ENCODE measurements at regions not wholly inside any gene's neighbourhood (a gene's known extent, or its start where the extent isn't known, plus 50 kb on each side); places are given as distances from the start of the nearest gene placed in this dataset.

DNA sequence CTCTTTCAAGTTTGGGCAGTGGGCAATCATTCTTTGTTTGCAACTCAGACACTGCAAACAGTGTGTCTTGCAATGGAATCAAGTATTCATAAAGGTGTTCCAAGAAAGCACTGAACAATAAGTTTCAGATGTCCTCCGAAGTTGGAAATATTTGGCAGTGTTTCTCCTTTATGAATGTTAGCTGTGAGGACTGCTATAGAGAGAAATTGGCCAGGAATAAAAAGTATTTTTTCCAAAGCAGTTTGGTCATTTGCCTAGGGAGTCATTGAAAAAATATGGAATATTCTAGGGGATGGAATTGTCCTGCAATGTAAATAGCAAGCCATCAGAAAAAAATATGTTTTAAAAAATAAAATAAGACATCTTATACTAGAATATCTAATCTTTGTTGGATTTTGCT is 688.6 kb upstream of the SEMA6A start:
- H3K4me1 ChIP-seq (ENCODE audit: control insufficient read depth in 1 of 2, insufficient read depth in 2 of 2, low read length in 2 of 2): no peaks in the 10 kb centered on the region
- H3K9me3 ChIP-seq (ENCODE audit: control insufficient read depth in 1 of 2, low read length in 2 of 2): no peaks in the 10 kb centered on the region
- no peak overlapping the region for H3K27ac ChIP-seq (ENCODE audit: low read depth, low read length)
- no peaks in the 10 kb centered on the region for H3K27me3 ChIP-seq (ENCODE audit: control insufficient read depth in 1 of 2, insufficient read depth in 2 of 2, low read length in 2 of 2)
- no peak overlapping the region for H3K9ac ChIP-seq (ENCODE audit: low read depth in 1 of 2, low read length in 2 of 2)
- no peaks in the 10 kb centered on the region for H3K36me3 ChIP-seq (ENCODE audit: control insufficient read depth in 1 of 2, insufficient read depth in 2 of 2, low read length in 2 of 2)
- no peak overlapping the region for H3K4me3 ChIP-seq (ENCODE audit: low read depth in 1 of 2, low read length in 2 of 2)

- Histone ChIP-seq H3K9ac (ENCODE audit: low read depth in 1 of 2, low read length in 2 of 2) (no peak overlapping the region), H3K36me3 (ENCODE audit: control insufficient read depth in 1 of 2, insufficient read depth in 2 of 2, low read length in 2 of 2) (no peaks in the 10 kb centered on the region), H3K27ac (ENCODE audit: low read depth, low read length) (no peak overlapping the region), H3K4me3 (ENCODE audit: low read depth in 1 of 2, low read length in 2 of 2) (no peak overlapping the region), H3K27me3 (ENCODE audit: control insufficient read depth in 1 of 2, insufficient read depth in 2 of 2, low read length in 2 of 2) (no peaks in the 10 kb centered on the region), H3K4me1 (ENCODE audit: control insufficient read depth in 1 of 2, insufficient read depth in 2 of 2, low read length in 2 of 2) (no peaks in the 10 kb centered on the region), H3K9me3 (ENCODE audit: control insufficient read depth in 1 of 2, low read length in 2 of 2) (no peaks in the 10 kb centered on the region)
These were observed 688.0 kb upstream of the SEMA6A start for GRCh38 chr5:117262572-117263131.

GRCh38 chr5:117261948-117262571 is 687.4 kb upstream of the SEMA6A start:
- no peaks in the 10 kb centered on the region for H3K9me3 ChIP-seq (ENCODE audit: control insufficient read depth in 1 of 2, low read length in 2 of 2)
- H3K4me1 ChIP-seq (ENCODE audit: control insufficient read depth in 1 of 2, insufficient read depth in 2 of 2, low read length in 2 of 2): no peaks in the 10 kb centered on the region
- no peak overlapping the region for H3K4me3 ChIP-seq (ENCODE audit: low read depth in 1 of 2, low read length in 2 of 2)
- no peak overlapping the region for H3K27ac ChIP-seq (ENCODE audit: low read depth, low read length)
- no peaks in the 10 kb centered on the region for H3K36me3 ChIP-seq (ENCODE audit: control insufficient read depth in 1 of 2, insufficient read depth in 2 of 2, low read length in 2 of 2)
- H3K9ac ChIP-seq (ENCODE audit: low read depth in 1 of 2, low read length in 2 of 2): no peak overlapping the region
- no peaks in the 10 kb centered on the region for H3K27me3 ChIP-seq (ENCODE audit: control insufficient read depth in 1 of 2, insufficient read depth in 2 of 2, low read length in 2 of 2)

- no peak overlapping the region for H3K4me3 ChIP-seq (ENCODE audit: low read depth in 1 of 2, low read length in 2 of 2)
- no peak overlapping the region for H3K27ac ChIP-seq (ENCODE audit: low read depth, low read length)
- H3K4me1 ChIP-seq (ENCODE audit: control insufficient read depth in 1 of 2, insufficient read depth in 2 of 2, low read length in 2 of 2): no peaks in the 10 kb centered on the region
- no peaks in the 10 kb centered on the region for H3K27me3 ChIP-seq (ENCODE audit: control insufficient read depth in 1 of 2, insufficient read depth in 2 of 2, low read length in 2 of 2)
- no peaks in the 10 kb centered on the region for H3K9me3 ChIP-seq (ENCODE audit: control insufficient read depth in 1 of 2, low read length in 2 of 2)
- H3K9ac ChIP-seq (ENCODE audit: low read depth in 1 of 2, low read length in 2 of 2): no peak overlapping the region
- no peaks in the 10 kb centered on the region for H3K36me3 ChIP-seq (ENCODE audit: control insufficient read depth in 1 of 2, insufficient read depth in 2 of 2, low read length in 2 of 2)
These were observed 680.8 kb upstream of the SEMA6A start for GRCh38 chr5:117255211-117256027.

DNA sequence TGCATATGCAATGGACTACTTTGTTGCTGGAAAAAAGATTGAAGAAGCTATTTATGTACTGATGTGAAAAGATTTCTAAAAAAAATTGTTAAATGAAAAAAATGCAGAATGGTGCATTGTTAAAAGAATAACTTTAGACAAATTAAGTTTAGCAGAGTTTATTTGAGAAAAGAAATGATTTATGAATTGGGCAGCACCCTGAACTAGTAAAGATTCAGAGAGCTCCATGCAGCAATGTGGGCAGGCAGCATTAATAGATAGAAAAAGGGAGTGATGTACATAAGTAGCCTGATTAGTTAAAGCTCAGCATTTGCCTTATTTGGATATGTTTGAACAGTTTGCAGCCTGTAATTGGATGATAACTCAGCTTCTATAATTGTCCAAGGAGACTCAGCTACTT is 677.9 kb upstream of the SEMA6A start:
- no peaks in the 10 kb centered on the region for H3K36me3 ChIP-seq (ENCODE audit: control insufficient read depth in 1 of 2, insufficient read depth in 2 of 2, low read length in 2 of 2)
- no peak overlapping the region for H3K9ac ChIP-seq (ENCODE audit: low read depth in 1 of 2, low read length in 2 of 2)
- no peak overlapping the region for H3K27ac ChIP-seq (ENCODE audit: low read depth, low read length)
- H3K27me3 ChIP-seq (ENCODE audit: control insufficient read depth in 1 of 2, insufficient read depth in 2 of 2, low read length in 2 of 2): no peaks in the 10 kb centered on the region
- no peaks in the 10 kb centered on the region for H3K4me1 ChIP-seq (ENCODE audit: control insufficient read depth in 1 of 2, insufficient read depth in 2 of 2, low read length in 2 of 2)
- no peaks in the 10 kb centered on the region for H3K9me3 ChIP-seq (ENCODE audit: control insufficient read depth in 1 of 2, low read length in 2 of 2)
- no peak overlapping the region for H3K4me3 ChIP-seq (ENCODE audit: low read depth in 1 of 2, low read length in 2 of 2)

DNA sequence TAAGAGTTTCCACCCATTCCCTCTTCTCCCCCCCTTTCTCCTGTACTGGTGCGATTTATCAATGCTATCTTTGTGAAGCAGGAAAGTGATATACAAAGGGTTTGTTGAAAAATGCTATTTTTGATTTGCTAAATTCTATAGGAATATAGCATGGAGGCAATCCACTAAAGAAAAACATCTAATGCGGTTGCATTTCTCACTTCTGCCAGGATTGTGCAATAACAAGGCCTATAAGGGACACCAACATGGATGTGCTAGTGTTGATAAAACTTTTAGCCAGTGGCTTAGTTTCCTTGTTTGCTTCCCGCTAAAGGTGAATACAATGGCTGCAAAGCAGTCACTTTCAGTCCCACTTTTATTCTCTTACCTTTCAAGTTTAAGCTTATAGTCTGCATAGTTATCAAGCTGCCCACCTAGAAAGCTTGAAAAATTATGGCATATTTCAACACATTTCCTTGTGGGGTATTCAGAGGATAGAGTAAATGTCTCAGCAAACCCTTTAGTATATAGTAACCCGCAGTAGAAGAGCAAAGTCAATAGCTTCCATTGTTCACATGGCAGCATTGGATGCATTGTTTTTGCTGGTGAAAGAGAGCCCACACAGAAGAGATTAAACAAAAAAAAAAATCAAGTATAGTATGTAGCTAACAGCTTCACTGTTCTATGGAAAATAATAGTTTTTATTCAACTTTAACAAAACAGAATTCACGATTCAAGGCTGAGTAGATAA is 674.6 kb upstream of the SEMA6A start:
- Histone ChIP-seq H3K9ac (ENCODE audit: low read depth in 1 of 2, low read length in 2 of 2) (no peak overlapping the region), H3K36me3 (ENCODE audit: control insufficient read depth in 1 of 2, insufficient read depth in 2 of 2, low read length in 2 of 2) (no peaks in the 10 kb centered on the region), H3K4me3 (ENCODE audit: low read depth in 1 of 2, low read length in 2 of 2) (no peak overlapping the region), H3K27me3 (ENCODE audit: control insufficient read depth in 1 of 2, insufficient read depth in 2 of 2, low read length in 2 of 2) (no peaks in the 10 kb centered on the region), H3K4me1 (ENCODE audit: control insufficient read depth in 1 of 2, insufficient read depth in 2 of 2, low read length in 2 of 2) (no peaks in the 10 kb centered on the region), H3K27ac (ENCODE audit: low read depth, low read length) (no peak overlapping the region), H3K9me3 (ENCODE audit: control insufficient read depth in 1 of 2, low read length in 2 of 2) (no peaks in the 10 kb centered on the region)

DNA sequence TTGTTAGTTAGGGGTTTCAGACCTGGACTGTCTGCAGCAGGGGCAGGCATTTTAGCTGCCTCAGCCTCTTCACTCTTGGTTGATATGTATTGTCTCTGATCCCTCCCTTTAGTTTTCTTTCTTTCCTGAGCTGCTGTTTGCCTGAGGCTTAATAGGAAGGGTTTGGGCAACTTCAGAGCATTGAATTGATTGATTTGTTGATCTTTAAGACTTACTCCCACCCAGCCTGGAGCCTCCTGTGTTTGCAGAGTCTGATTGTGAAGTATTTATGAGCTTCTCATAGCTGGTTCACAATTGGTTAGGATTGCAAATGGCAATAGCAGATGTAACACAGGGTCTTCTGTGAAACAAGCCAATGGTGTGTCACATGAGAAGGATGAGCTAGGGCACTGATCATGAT is 671.8 kb upstream of the SEMA6A start:
- Histone ChIP-seq H3K4me3 (ENCODE audit: low read depth in 1 of 2, low read length in 2 of 2) (no peak overlapping the region), H3K36me3 (ENCODE audit: control insufficient read depth in 1 of 2, insufficient read depth in 2 of 2, low read length in 2 of 2) (no peaks in the 10 kb centered on the region), H3K9ac (ENCODE audit: low read depth in 1 of 2, low read length in 2 of 2) (no peak overlapping the region), H3K9me3 (ENCODE audit: control insufficient read depth in 1 of 2, low read length in 2 of 2) (peaks cover 0 to under 1% of the 10 kb centered on the region in 2 donors), H3K4me1 (ENCODE audit: control insufficient read depth in 1 of 2, insufficient read depth in 2 of 2, low read length in 2 of 2) (no peaks in the 10 kb centered on the region), H3K27ac (ENCODE audit: low read depth, low read length) (no peak overlapping the region), H3K27me3 (ENCODE audit: control insufficient read depth in 1 of 2, insufficient read depth in 2 of 2, low read length in 2 of 2) (no peaks in the 10 kb centered on the region)

- Histone ChIP-seq H3K4me3 (ENCODE audit: low read depth in 1 of 2, low read length in 2 of 2) (no peak overlapping the region), H3K27ac (ENCODE audit: low read depth, low read length) (no peak overlapping the region), H3K9me3 (ENCODE audit: control insufficient read depth in 1 of 2, low read length in 2 of 2) (peaks cover 0 to 2% of the 10 kb centered on the region in 2 donors), H3K9ac (ENCODE audit: low read depth in 1 of 2, low read length in 2 of 2) (no peak overlapping the region), H3K27me3 (ENCODE audit: control insufficient read depth in 1 of 2, insufficient read depth in 2 of 2, low read length in 2 of 2) (no peaks in the 10 kb centered on the region), H3K4me1 (ENCODE audit: control insufficient read depth in 1 of 2, insufficient read depth in 2 of 2, low read length in 2 of 2) (no peaks in the 10 kb centered on the region), H3K36me3 (ENCODE audit: control insufficient read depth in 1 of 2, insufficient read depth in 2 of 2, low read length in 2 of 2) (no peaks in the 10 kb centered on the region)
These were observed 670.5 kb upstream of the SEMA6A start for GRCh38 chr5:117245130-117245529.

GRCh38 chr5:117242028-117242427 is 667.4 kb upstream of the SEMA6A start:
- H3K4me1 ChIP-seq (ENCODE audit: control insufficient read depth in 1 of 2, insufficient read depth in 2 of 2, low read length in 2 of 2): no peaks in the 10 kb centered on the region
- H3K36me3 ChIP-seq (ENCODE audit: control insufficient read depth in 1 of 2, insufficient read depth in 2 of 2, low read length in 2 of 2): no peaks in the 10 kb centered on the region
- no peaks in the 10 kb centered on the region for H3K27me3 ChIP-seq (ENCODE audit: control insufficient read depth in 1 of 2, insufficient read depth in 2 of 2, low read length in 2 of 2)
- H3K9me3 ChIP-seq (ENCODE audit: control insufficient read depth in 1 of 2, low read length in 2 of 2): peaks cover 0 to 2% of the 10 kb centered on the region in 2 donors
- no peak overlapping the region for H3K4me3 ChIP-seq (ENCODE audit: low read depth in 1 of 2, low read length in 2 of 2)
- no peak overlapping the region for H3K9ac ChIP-seq (ENCODE audit: low read depth in 1 of 2, low read length in 2 of 2)
- no peak overlapping the region for H3K27ac ChIP-seq (ENCODE audit: low read depth, low read length)

DNA sequence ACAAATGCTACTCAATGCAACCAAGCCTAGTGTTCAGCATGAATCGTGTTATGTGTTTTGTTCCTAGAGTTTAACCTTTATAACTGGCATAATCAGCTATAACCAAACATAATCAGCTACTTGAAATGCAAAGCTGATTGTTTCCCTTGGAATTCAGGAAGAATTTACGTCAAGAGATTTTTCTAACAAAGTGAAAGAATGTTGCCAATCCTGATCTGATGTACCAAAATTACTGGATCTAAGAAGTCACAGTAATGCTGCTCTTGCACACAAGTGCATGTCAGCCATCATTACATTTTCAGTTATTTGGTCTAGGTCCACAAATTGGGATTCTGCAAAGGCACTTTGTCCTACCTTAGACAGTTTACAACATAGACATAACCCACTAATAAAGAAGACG is 662.3 kb upstream of the SEMA6A start:
- no peak overlapping the region for H3K4me3 ChIP-seq (ENCODE audit: low read depth in 1 of 2, low read length in 2 of 2)
- H3K27me3 ChIP-seq (ENCODE audit: control insufficient read depth in 1 of 2, insufficient read depth in 2 of 2, low read length in 2 of 2): no peaks in the 10 kb centered on the region
- H3K9me3 ChIP-seq (ENCODE audit: control insufficient read depth in 1 of 2, low read length in 2 of 2): peaks cover 0 to 2% of the 10 kb centered on the region in 2 donors
- H3K36me3 ChIP-seq (ENCODE audit: control insufficient read depth in 1 of 2, insufficient read depth in 2 of 2, low read length in 2 of 2): no peaks in the 10 kb centered on the region
- H3K27ac ChIP-seq (ENCODE audit: low read depth, low read length): no peak overlapping the region
- no peak overlapping the region for H3K9ac ChIP-seq (ENCODE audit: low read depth in 1 of 2, low read length in 2 of 2)
- H3K4me1 ChIP-seq (ENCODE audit: control insufficient read depth in 1 of 2, insufficient read depth in 2 of 2, low read length in 2 of 2): no peaks in the 10 kb centered on the region
